Small intestine (tissue), 7 donors: ENCODE measurements at regions not wholly inside any gene's neighbourhood (a gene's known extent, or its start where the extent isn't known, plus 50 kb on each side); places are given as distances from the start of the nearest gene placed in this dataset.

ENCODE experiments used
- DNase-seq, 2 donors: peaks; one replicate each; pipeline versions ENCODE4 v3.0.0 to v3.0.0-alpha.2; 2013
- FAIRE-seq: peaks from 2 replicates; lab custom pipeline; 2012; peaks lifted over from hg19 to GRCh38; lab: Jason Lieb, UNC
- H3K27ac ChIP-seq, 3 donors: one replicate each; pipeline ENCODE4 v1.5.1; 2013; ENCODE audit warnings: low read length in 2 of 3, mild to moderate bottlenecking in 2 of 3, control low read depth in 1 of 3, inconsistent platforms in 1 of 3, low read depth in 1 of 3, moderate library complexity in 1 of 3
- H3K27me3 ChIP-seq, 3 donors: one replicate each; pipeline ENCODE4 v1.6.1; 2013; ENCODE audit warnings: low read length in 3 of 3, inconsistent platforms in 1 of 3; ENCODE audit not compliant: control insufficient read depth in 3 of 3, insufficient read depth in 3 of 3
- H3K36me3 ChIP-seq, 3 donors: one replicate each; pipeline ENCODE4 v1.6.1; 2013; ENCODE audit warnings: low read length in 3 of 3, inconsistent platforms in 1 of 3, low read depth in 1 of 3, mild to moderate bottlenecking in 1 of 3, moderate library complexity in 1 of 3; ENCODE audit not compliant: control insufficient read depth in 3 of 3, insufficient read depth in 2 of 3
- H3K4me1 ChIP-seq, 3 donors: one replicate each; pipeline ENCODE4 v1.6.1; 2013; ENCODE audit warnings: low read length in 2 of 3, inconsistent platforms in 1 of 3, low read depth in 1 of 3, mild to moderate bottlenecking in 1 of 3, moderate library complexity in 1 of 3; ENCODE audit not compliant: control insufficient read depth in 3 of 3, insufficient read depth in 2 of 3
- H3K4me3 ChIP-seq, 3 donors: one replicate each; pipeline ENCODE4 v1.5.1; 2013; ENCODE audit warnings: low read length in 3 of 3, control low read depth in 1 of 3, inconsistent platforms in 1 of 3, low read depth in 1 of 3, mild to moderate bottlenecking in 1 of 3, moderate library complexity in 1 of 3
- H3K9me3 ChIP-seq, 2 donors: one replicate each; pipeline ENCODE4 v1.6.1; 2013; ENCODE audit warnings: low read depth in 1 of 2, low read length in 1 of 2; ENCODE audit not compliant: control insufficient read depth in 2 of 2, insufficient read depth in 1 of 2
- WGBS, 3 donors: extraction: QIAGEN DNeasy Blood & Tissue Kit; methylation state at CpG; one replicate each; pipeline ENCODE4 v1.1.7; 2013; 5-methylcytosine and 5-hydroxymethylcytosine counted together
- donor health status: healthy with polysubstance abuse.
- donor health status: control.
- donor health status: control.
- donor health status: Bipolar disorder and iron deficiency.
- donor health status: healthy.

- H3K27ac ChIP-seq: no peak overlapping the region
- FAIRE-seq (no peak), DNase-seq (no peak)
- peaks cover 0 to 2% (median 0%) of the 10 kb centered on the region in 3 donors for H3K27me3 ChIP-seq
- H3K4me3 ChIP-seq: no peak overlapping the region
- no peaks in the 10 kb centered on the region for H3K4me1 ChIP-seq
- WGBS, 3 donors: 54 to 70% (median 66%) methylated on average over 11 of the region's 11 CpGs
- H3K9me3 ChIP-seq: no peaks in the 10 kb centered on the region
- H3K36me3 ChIP-seq: no peaks in the 10 kb centered on the region
Observed at GRCh38 chr17:79452706-79453105, 158.1 kb downstream of the RBFOX3 start.

DNA sequence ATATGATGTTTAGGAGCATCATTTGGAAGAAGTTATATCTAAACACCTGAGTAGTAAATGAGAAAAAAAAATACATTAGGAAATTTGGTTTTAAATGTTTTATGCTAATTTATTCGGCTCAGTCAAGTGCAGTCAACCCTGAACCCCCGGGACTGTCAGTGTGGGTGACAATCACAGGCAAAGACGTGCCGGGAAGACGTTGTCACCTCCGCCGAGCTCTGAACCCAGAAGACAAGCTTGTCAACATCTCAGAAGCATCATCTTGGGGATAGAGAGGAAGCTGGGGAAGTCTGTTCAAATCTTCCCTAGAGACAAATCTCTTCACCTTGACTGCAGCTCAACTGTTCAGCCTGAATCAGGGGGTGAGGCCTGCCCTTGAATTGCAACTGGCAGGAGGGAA, 159.7 kb downstream of the RBFOX3 start:
- WGBS, 3 donors: 77 to 85% (median 84%) methylated on average over 7 of the region's 7 CpGs
- no peaks in the 10 kb centered on the region for H3K4me1 ChIP-seq
- H3K27me3 ChIP-seq: peaks cover 0 to 2% (median 0%) of the 10 kb centered on the region in 3 donors
- H3K27ac ChIP-seq: no peak overlapping the region
- no peak for DNase-seq
- FAIRE-seq: no peak
- no peaks in the 10 kb centered on the region for H3K36me3 ChIP-seq
- H3K4me3 ChIP-seq: no peak overlapping the region
- no peaks in the 10 kb centered on the region for H3K9me3 ChIP-seq

DNA sequence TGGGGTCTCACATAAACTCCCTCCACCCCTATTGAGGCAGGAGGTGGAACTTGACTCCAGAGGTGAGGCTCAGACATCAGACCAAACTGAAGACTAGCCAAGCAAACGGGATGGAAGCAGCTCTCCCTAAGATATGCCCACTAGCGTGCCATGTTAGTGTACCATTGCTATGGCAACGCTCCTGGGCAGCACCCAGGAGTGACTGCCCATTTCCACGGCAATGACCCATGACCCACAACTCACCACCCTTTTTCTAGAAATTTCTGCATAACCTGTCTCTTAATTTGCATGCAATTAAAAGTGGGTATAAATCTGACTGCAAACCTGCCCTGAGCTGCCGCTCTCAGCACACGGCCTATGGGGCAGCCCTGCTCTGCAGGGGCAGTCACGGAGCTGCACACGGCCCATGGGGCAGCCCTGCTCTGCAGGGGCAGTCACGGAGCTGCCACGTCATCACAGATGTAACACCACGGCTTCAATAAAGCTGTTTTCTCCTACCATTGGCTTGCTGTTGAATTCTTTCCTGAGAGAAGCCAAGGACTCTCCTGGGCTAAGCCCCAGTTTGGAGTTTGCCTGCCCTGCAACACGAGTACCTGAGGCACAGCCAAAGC, 164.3 kb downstream of the RBFOX3 start:
- Histone ChIP-seq H3K27me3 (peaks cover 0 to 8% (median 0%) of the 10 kb centered on the region in 3 donors), H3K36me3 (no peaks in the 10 kb centered on the region), H3K27ac (no peak overlapping the region), H3K4me1 (no peaks in the 10 kb centered on the region), H3K4me3 (no peak overlapping the region), H3K9me3 (no peaks in the 10 kb centered on the region)
- DNase-seq (no peak), FAIRE-seq (no peak)
- WGBS, 3 donors: 61 to 75% (median 73%) methylated on average over 12 of the region's 12 CpGs

- H3K4me1 ChIP-seq: no peaks in the 10 kb centered on the region
- H3K9me3 ChIP-seq: no peaks in the 10 kb centered on the region
- FAIRE-seq (no peak), DNase-seq (no peak)
- WGBS, 3 donors: 72 to 87% (median 84%) methylated on average over 3 to 4 of the region's 4 CpGs
- no peak overlapping the region for H3K4me3 ChIP-seq
- H3K36me3 ChIP-seq: no peaks in the 10 kb centered on the region
- H3K27ac ChIP-seq: no peak overlapping the region
- H3K27me3 ChIP-seq: peaks cover 0 to 10% (median 0%) of the 10 kb centered on the region in 3 donors
Observed at GRCh38 chr17:79444198-79444597, 166.7 kb downstream of the RBFOX3 start.

DNA sequence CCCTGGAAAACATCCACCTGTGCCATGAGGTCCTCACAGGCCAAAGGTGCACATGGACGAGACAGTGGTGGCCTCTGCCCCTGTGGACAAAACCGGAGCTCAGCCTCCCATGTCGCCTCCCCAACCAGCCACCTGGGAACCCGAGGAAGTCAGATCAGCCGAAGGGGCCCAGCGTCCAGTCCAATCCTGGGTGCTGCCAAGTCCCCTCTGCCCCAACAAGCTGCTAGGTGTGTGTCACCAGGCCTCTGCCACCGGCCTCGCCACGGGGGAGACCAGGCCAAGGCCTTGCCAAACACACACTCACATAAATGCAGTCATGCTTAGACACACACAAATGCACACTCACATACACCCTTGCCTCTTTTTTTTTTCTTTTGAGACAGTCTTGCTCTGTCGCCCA, 167.8 kb downstream of the RBFOX3 start:
- FAIRE-seq (no peak), DNase-seq (no peak)
- Histone ChIP-seq H3K9me3 (no peaks in the 10 kb centered on the region), H3K4me3 (no peak overlapping the region), H3K4me1 (no peaks in the 10 kb centered on the region), H3K27ac (no peak overlapping the region), H3K27me3 (peaks cover 0 to 8% (median 0%) of the 10 kb centered on the region in 3 donors), H3K36me3 (no peaks in the 10 kb centered on the region)
- WGBS, 3 donors: 77 to 86% (median 83%) methylated on average over 9 to 10 of the region's 10 CpGs

DNA sequence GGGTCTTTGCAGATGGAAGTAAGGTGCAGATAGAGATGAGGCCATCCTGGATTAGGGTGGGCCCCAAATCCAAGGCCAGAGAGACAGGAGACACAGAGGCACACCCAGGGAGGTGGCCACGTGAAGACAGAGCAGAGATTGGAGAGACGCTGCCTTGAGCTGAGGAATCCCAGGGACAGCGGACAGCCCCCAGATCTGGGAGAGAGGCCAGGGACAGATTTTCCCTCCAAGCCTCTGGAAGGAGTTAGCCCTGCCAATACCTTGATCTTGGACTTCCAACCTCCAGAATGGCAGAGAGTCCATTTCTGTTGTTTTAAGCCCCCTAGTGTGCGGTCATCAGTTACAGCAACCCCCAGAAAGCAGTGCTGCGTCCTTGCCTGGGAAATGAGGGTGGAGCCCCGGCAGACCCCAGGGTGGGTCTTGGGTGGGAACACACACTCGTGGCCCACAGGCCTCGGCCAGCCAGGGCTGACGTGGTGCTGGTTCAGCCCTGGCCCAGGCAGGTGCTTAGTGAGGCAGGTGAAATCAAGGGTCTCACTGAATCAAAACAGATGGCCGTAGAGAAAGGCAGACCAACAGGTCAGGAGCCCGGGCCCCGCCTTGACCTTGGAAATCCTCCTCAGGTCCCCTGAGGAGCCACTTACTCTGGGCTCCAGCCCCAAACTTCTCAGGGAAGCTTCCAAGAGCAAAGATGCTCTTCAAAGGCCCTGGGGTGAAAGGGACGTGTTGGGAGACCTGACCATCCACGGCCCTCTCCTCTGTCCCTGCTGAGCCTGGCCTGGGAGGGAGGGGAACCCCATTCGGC, 169.3 kb downstream of the RBFOX3 start:
- FAIRE-seq: no peak
- no peaks in the 10 kb centered on the region for H3K9me3 ChIP-seq
- WGBS, 3 donors: 67 to 78% (median 78%) methylated on average over 15 of the region's 15 CpGs
- peaks cover 0 to 8% (median 0%) of the 10 kb centered on the region in 3 donors for H3K27me3 ChIP-seq
- H3K4me3 ChIP-seq: no peak overlapping the region
- H3K27ac ChIP-seq: no peak overlapping the region
- H3K36me3 ChIP-seq: no peaks in the 10 kb centered on the region
- H3K4me1 ChIP-seq: no peaks in the 10 kb centered on the region
- no peak for DNase-seq

GRCh38 chr17:79440251-79440650, 170.6 kb downstream of the RBFOX3 start:
- Histone ChIP-seq H3K4me1 (no peaks in the 10 kb centered on the region), H3K9me3 (no peaks in the 10 kb centered on the region), H3K36me3 (no peaks in the 10 kb centered on the region), H3K27ac (no peak overlapping the region), H3K27me3 (peaks cover 0 to 5% (median 2%) of the 10 kb centered on the region in 3 donors), H3K4me3 (no peak overlapping the region)
- FAIRE-seq: no peak
- WGBS, 3 donors: 48 to 74% (median 63%) methylated on average over 14 of the region's 14 CpGs
- DNase-seq: no peak

DNA sequence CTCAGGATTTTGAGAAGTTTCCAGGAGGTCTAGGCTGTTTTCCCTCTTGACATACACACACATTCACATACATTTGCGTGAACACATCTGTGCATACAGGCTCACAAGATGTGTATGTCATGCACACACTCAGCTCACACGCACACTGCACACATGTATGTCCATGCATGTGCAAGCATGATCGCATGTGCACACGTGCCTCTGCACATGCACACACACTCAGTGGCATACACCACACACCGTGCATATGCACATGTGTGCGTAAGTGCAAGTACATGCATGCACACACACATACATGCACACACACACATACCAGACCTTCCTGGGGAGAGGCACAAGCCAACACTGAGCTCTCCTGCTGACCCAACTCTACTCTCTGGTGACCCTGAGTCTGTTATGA, 171.4 kb downstream of the RBFOX3 start:
- WGBS, 3 donors: 88 to 92% (median 91%) methylated on average over 6 of the region's 6 CpGs
- FAIRE-seq: no peak
- no peak for DNase-seq

More for the DNA sequence above, 171.4 kb downstream of the RBFOX3 start:
- H3K36me3 ChIP-seq: no peaks in the 10 kb centered on the region
- no peak overlapping the region for H3K27ac ChIP-seq
- H3K4me1 ChIP-seq: no peaks in the 10 kb centered on the region
- no peaks in the 10 kb centered on the region for H3K9me3 ChIP-seq
- no peak overlapping the region for H3K4me3 ChIP-seq
- H3K27me3 ChIP-seq: peaks cover 0 to 5% (median 2%) of the 10 kb centered on the region in 3 donors
